ENCODE measurements at regions not wholly inside any gene's neighbourhood (a gene's known extent, or its start where the extent isn't known, plus 50 kb on each side); places are given as distances from the start of the nearest gene placed in this dataset.

DNA sequence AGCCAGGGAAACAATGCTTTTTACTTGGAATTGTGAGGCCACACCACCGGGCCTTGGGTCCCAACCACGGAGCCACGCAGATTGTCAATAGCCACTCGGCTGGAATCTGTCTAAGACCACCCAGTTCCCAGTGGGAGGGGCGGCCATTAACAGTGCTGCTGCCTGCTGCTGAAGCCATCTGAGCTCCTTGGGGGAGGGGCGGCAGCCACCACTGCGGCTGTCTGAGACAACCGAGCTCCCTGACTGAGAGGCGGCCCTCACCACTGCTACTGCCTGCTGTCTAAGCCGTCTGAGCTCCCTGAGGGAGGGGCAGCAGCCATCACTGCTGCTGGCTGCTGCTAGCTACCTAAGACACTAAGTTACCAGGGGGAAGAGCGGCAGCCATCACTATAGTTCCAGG is 64.3 kb downstream of the DMRTA2 start:
- no peak for DNase-seq (ENCODE audit: low read depth in 4 of 4, low spot score in 3 of 4)

GRCh38 chr1:50357186-50357585 is 66.1 kb downstream of the DMRTA2 start:
- DNase-seq (ENCODE audit: low read depth in 4 of 4, low spot score in 3 of 4), result no peak

- DNase-seq (ENCODE audit: low read depth in 4 of 4, low spot score in 3 of 4), result no peak
These were observed 68.4 kb downstream of the DMRTA2 start for GRCh38 chr1:50354813-50355212.

- no peak for DNase-seq (ENCODE audit: low read depth in 4 of 4, low spot score in 3 of 4)
These were observed 70.8 kb downstream of the DMRTA2 start for GRCh38 chr1:50352428-50352827.

DNA sequence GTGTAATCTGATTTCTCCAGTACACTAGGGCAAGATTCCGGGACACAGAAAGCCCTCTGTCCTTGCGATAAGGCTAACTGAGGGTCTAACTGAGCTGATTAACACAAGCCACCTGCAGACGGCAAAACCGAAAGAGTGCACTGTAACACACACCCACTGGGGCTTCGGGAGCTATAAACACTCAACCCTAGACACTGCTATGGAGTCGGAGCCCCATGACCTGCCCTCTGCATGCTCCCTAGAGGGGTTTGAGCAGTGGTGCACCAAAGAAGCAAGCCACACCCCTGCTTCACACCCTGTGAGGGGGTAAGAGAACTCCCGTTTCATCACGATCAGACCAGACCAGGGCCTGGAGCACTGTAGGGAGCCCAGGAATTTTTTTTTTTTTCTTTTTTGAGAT is 72.4 kb downstream of the DMRTA2 start:
- DNase-seq (ENCODE audit: low read depth in 4 of 4, low spot score in 3 of 4), result no peak

- no peak for DNase-seq (ENCODE audit: low read depth in 4 of 4, low spot score in 3 of 4)
These were observed 72.8 kb downstream of the DMRTA2 start for GRCh38 chr1:50350421-50350820.

DNA sequence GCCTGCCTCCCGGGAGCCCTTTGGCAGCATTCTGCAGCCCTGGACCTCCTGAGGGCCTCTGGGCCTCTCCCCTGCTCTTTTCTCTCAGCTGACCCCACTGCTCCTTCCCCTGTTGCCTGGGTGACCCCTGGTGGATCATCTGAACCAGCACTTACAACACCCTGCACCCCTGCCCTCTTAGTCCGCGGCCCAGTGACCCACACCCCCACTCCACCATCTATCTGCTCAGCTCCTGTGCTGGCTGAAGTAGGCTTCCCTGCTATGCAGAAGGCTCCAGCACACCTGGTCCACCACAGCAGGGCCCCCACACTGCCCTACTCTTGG is 74.0 kb downstream of the DMRTA2 start:
- no peak for DNase-seq (ENCODE audit: low read depth in 4 of 4, low spot score in 3 of 4)

- peak; percentile 55 to 65 (median 60) for DNase-seq (ENCODE audit: low read depth in 4 of 4, low spot score in 3 of 4)
These were observed 74.6 kb downstream of the DMRTA2 start for GRCh38 chr1:50348449-50349241.

DNA sequence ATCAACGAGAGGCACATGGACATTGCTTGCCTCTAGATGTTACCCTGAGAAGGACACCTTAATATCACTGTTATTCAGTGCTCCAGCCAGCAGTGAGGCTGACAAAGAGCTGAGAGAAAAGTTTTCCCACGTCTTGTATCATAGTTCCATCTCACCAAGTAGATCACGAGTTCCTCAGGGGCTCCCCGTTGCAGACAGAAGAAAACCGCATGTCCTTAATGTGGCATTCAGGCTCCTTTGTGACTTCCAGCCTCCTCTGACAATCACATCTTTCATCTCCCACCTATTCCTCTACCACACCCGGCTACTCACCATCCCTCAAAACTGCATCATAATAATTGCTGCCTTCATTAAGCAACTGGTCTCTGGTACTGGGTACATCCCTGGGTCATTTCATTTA is 75.3 kb downstream of the DMRTA2 start:
- no peak for DNase-seq (ENCODE audit: low read depth in 4 of 4, low spot score in 3 of 4)

DNA sequence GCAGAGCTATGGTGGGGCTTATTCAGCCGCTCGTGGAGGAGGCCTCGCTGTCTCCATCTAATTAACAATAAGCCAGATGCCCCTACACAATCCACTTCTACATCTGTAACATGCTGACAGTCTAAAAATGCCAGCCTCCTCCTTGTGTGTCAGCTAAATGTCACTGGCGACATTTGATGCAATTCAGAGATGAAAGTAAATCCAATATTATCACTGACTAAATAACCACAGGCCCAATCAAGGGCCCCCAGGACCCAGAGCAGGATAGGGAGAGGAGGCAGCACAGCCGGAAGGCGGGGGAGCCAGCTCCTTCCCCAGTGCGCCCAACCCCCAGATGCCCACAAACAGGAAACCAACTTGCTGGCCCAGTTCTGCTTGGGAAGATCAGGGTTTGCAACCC is 76.6 kb downstream of the DMRTA2 start:
- DNase-seq (ENCODE audit: low read depth in 4 of 4, low spot score in 3 of 4), result no peak

- no peak for DNase-seq (ENCODE audit: low read depth in 4 of 4, low spot score in 3 of 4)
These were observed 79.9 kb downstream of the DMRTA2 start for GRCh38 chr1:50343323-50343722.

DNA sequence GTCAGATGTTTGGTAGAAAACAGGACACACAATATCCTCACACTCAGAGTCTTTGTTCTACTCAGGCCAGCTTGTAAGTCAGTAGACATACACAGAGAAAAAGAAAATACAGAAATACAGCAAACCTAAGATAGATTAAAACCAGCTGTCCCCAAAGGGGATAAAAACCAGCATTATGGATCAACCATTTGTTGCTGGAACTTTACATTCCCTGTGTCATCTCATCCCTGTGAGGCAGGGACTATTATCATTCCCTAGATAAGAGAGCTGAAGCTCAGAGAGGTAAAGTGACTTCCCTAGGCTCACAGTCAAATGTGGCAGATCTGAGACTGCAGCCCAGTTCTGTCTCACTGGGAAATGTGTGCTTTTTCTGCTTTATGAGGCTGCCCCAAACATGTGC is 80.7 kb downstream of the DMRTA2 start:
- DNase-seq (ENCODE audit: low read depth in 4 of 4, low spot score in 3 of 4), result no peak

- DNase-seq (ENCODE audit: low read depth in 4 of 4, low spot score in 3 of 4), result no peak
These were observed 88.2 kb downstream of the DMRTA2 start for GRCh38 chr1:50335036-50335435.

- peak in 3 of 4 donors; percentile 16 to 28 (median 16) for DNase-seq (ENCODE audit: low read depth in 4 of 4, low spot score in 3 of 4)
These were observed 89.7 kb downstream of the DMRTA2 start for GRCh38 chr1:50333595-50333974.

GRCh38 chr1:50332941-50333594 is 90.2 kb downstream of the DMRTA2 start:
- peak; percentile 35 to 67 (median 44) for DNase-seq (ENCODE audit: low read depth in 4 of 4, low spot score in 3 of 4)

- no peak for DNase-seq (ENCODE audit: low read depth in 4 of 4, low spot score in 3 of 4)
These were observed 93.8 kb downstream of the DMRTA2 start for GRCh38 chr1:50329332-50329932.

- no peak for DNase-seq (ENCODE audit: low read depth in 4 of 4, low spot score in 3 of 4)
These were observed 94.7 kb downstream of the DMRTA2 start for GRCh38 chr1:50328552-50328951.

DNA sequence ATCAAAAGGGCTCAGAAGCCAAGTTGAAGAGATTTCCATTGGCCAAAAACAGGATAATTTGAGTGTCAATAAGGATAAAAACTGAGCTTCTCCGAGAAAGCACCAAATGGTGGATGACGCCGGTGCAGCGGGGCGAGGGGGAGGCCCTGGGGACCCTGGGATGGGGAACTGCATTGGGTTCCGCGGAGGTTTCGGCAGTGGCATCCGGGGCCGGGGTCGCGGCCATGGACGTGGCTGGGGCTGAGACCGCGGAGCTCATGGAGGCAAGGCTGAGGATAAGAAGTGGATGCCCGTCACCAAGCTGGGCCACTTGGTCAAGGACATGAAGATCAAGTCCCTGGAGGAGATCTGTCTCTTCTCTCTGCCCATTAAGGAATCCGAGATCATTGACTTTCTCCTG is 97.2 kb downstream of the DMRTA2 start:
- no peak for DNase-seq (ENCODE audit: low read depth in 4 of 4, low spot score in 3 of 4)

- no peak for DNase-seq (ENCODE audit: low read depth in 4 of 4, low spot score in 3 of 4)
These were observed 100.7 kb downstream of the DMRTA2 start for GRCh38 chr1:50322579-50322978.

DNA sequence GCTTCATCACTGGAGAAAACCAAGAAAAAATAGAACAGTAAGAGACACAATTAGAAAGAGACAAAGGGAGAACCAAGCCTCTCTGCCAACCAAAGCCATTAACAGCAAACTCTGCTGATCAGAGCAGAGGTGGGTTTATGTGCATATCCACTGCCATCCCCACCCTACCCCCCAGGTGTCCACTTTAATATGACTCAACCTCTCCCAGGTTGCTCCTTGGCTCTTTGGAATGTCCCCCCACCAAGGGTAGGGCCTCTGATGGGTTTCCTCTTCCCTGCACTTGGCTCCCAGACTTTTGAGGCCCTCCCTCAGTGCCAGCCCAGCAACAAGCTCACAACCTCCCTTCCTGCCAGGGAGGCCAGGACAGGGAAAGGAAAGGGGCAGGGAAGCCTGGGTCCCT is 104.8 kb downstream of the DMRTA2 start:
- DNase-seq (ENCODE audit: low read depth in 4 of 4, low spot score in 3 of 4), result no peak

DNA sequence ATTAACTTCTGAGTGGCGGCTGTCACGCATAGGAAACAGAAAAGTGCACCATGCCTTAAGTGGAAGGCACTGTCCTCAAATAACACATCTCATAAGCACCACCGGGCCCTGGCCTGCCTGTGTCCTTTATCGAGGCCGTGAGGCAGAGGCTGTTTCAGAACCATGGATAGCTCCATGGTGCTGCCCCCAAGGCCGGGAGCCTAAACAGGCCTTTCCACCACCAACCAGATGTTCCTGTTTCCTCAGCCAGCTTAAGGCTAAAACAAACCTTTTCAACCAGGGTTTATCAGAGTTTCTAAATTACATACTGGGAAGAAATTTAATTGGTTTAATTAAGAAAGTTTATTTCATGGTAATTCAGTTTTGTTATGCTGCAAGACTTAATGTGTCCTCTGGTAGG is 114.4 kb downstream of the DMRTA2 start:
- DNase-seq (ENCODE audit: low read depth in 4 of 4, low spot score in 3 of 4), result peak; percentile 63 to 72 (median 72)

- DNase-seq (ENCODE audit: low read depth in 4 of 4, low spot score in 3 of 4), result no peak
These were observed 117.4 kb downstream of the DMRTA2 start for GRCh38 chr1:50305808-50306207.
